Colon (tissue), 2 donors: ENCODE measurements at regions not wholly inside any gene's neighbourhood (a gene's known extent, or its start where the extent isn't known, plus 50 kb on each side); places are given as distances from the start of the nearest gene placed in this dataset.

Experiments used
- FAIRE-seq: peaks from 2 replicates; lab custom pipeline; 2012; peaks lifted over from hg19 to GRCh38; lab: Jason Lieb, UNC
- donor health status: control.
- donor health status: control.

DNA sequence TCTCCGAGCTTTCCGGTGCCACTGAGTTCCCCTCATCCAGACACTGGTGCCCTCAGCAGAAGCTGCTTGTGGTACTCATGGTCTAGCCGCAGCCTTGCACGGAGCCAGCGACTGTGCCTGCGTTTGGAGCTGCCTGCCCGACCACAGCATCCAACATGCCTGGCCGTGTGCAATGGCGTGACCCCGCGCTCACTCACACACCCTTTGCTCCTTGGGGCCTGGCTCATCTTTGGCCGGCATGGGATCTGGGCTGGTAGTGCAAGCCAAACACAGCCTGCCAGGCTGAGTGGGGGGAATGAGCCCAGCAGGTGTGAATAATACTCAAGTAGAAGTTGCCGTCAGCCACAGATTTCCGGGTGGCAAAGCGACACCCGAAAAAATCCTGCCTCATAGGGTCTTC is 1178.7 kb upstream of the GBE1 start:
- no peak for FAIRE-seq

DNA sequence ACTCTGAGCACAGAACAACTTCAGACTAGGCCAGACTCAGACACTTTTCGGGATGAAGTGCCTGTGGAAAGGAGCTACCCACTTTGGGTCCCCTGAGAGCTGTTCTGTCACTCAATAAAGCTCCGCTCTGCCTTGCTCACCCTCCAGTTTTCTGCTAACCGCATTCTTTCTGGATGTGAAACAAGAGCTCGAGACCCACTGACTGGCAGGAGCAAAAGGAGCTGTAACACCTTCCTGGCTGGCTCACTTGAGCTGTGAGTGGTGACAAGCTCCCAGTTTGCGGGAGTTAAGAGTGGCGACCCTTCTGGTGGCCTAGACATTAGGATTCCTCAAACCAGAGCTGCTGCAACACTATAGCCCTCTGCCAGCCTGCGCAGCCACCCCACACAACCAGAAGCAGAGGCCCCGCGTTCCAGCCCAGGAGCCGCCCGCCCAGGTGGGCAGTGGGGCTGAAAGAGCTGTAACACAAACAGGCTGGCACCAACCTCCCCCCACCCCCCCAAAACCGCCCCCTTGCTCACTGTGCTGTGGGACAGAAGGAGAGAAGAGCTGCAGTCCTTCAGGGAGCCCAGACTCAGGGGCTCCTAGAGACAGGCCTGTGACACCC is 1178.1 kb upstream of the GBE1 start:
- no peak for FAIRE-seq

DNA sequence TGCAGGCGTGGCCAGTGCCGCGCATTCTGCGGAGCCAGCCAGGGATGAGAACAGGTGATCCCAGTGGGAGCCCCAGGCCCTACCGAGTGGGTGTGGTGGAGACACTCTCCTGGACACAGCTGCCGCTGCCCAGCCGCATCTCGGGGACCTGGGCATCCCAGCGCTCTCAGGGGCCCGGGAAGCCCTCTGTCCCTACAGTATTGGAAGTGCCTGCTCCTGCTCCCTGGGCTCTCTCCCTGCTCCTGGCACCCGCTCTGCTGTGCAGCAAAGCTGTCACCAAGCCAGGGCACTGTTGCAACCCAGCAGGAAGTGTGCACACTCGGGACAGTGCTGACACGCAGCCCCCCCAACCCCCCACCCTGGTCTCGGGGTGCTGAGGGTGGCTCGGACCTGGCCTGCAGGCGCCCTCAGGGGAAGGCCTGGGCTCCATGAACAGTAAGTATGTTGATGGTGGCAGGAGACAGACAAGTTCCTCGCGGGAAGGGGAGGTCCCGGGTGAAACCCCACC is 1177.4 kb upstream of the GBE1 start:
- no peak for FAIRE-seq

DNA sequence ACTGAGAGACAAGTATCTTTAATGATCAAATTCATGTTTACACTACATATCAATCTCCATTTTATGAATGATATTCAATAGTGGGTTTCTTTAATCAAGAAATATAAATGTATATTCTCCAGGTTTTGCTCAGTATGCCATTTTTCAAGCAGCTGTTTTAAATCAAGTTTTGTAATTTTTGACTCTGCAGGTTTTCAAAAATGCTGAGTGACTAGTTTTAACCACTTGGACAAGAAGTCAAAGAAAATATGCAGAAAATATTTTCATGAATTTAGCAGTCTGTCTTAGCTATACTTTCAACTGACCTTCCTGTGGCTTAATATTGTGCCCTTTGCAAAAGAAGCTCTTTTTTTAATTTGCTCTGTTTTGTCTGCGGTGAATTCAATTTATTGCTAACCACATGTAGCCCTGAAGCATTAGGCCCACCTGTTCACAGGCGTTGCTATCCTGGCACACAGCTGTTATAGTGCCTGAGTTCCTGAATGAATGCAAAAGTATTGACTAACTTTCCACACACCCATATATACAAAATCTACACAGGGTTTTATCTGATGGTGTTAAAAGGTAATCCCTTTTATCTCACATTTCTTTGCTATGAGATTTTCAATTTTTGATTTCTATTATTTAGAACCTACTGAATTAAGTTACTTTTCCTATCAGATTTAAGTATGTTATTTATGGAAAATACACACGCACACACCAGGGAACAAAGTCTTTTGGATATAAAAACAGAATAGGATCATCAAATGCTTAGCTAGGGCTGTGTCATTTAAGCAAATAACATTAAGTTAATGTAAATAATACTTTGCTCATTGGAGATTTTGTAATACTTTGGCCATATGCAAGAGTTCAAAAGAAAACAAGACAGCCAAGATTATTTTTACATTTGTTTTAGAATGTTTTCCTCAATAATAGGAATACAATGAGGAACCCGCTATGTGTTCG is 1166.1 kb upstream of the GBE1 start:
- FAIRE-seq: no peak

DNA sequence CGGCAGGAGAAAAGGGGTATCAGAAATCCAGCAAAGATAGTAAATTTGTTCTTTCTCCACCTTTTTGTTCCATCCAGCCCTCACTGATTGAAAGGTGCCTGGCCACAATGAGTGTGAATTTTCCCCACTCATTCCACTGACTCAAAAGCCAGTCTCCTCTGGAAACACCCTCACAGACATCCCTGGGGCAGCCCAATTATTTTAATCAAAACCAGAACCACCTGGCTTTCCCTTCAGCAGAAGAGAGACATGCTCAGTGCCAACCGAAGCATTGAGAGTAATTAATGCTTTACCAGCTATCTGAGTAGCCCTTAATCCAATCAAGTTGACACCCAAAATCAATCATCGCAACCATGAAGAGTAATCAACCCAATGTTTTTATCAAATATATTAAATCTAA is 1129.6 kb upstream of the GBE1 start:
- FAIRE-seq: no peak

DNA sequence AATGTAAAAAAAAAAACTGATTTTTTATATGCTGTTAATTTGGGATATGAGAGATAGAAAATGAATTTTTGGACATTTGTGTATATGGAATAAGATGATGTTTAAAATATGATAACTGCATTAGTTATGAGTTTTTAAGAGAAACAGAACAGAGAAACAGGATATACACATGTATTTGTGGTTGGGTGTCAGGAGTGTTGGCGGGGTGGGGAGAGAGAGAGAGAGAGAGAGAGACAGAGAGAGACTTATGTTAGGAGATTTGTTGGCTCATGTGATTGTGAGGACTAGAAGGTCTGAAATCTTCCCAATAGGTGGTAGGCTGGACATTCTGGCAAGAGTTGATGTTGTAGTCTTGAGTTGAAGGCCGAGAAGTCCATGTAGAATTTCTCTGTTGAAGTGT is 1121.6 kb upstream of the GBE1 start:
- no peak for FAIRE-seq

DNA sequence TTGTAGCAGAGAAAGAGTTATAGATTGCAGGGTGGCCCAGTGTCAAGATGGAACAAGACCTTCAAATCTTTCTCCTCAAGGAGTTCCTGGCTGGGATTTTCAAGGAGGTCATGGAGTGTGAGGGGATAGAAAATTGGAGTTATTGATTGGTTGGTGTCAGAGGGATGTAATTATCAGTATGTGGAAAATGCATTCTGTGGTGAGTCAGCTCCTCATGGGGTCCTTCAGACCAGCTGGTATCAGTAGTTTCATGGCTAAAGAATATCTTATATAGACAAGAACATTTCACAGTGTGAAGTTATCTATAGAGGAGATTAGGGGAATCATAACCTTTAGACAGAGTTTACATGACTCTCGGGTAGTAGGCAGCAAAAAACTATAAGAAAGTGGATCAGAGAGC is 1114.0 kb upstream of the GBE1 start:
- no peak for FAIRE-seq

DNA sequence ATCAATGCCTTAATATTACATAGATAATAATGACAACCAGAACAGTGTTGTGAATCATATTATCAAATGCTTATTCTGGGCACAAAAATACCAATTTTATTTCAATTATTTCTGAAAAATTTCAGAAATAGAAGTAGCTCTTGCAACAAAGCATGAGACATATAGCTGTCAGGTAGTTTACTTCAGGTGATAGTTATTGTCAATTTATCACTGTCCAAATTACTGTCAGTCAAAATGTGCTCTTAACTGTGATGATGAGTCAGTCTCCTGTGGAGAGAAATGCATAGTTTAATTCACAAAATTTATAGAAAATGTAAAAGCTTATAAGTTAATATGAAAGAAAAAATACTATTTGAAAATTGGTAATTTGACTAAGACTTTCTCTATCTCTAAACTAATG is 1078.4 kb upstream of the GBE1 start:
- no peak for FAIRE-seq

DNA sequence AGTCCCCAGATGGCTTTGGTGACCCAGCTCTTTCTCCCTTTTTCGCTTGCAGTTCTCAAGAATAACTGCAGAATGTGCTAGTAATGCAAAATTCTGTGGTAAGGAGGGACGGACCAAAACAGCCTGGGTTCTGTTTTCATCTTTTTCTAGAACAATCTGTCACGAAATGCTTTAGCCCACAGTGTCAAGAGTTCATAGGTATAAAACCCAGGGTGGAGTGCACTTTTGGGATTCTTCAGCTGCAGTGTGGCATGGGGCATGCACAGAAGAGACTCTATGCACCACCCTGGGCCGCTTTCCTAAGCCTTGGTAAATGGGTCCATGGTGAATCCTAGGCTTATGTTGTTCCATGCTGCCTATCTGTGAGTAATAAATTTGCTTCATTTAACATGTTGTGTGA is 1072.7 kb upstream of the GBE1 start:
- FAIRE-seq: no peak

DNA sequence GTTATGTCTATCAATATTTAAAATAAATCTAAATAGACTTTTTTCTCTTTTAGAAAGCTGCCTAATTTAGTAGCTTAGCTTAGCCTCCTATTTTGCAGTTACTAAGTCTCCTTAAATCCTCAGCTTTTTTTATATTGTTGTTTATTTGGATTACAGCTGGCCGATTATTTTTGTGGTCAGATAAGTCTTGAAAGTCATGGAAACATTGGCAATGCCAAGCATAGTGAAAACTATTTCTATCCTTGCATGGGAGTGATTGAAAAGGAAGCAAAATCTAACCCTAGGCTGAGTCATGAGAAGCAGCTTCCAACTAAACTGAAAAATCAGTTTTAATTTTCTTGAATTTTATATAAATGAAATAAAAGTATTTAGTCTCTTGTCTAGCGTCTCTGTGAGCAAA is 1063.0 kb upstream of the GBE1 start:
- FAIRE-seq: no peak

DNA sequence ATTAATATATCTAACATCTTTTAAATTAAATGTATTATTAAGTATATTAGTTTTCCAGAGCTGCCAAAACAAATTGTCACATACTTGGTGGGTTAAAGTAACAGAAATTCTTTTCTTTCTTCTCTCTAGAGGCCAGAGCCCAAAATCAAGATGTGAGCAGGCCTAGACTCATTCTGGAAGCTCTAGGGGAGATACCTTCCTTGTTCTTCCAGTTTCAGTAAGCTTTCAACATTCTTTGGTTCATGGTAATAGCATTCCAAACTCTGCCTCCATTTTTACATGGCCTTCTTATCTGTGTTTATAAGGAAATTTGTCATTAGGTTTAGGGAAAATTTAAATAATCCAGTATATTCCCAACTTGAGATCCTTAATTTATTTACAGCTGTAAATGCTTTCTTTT is 1054.6 kb upstream of the GBE1 start:
- no peak for FAIRE-seq

DNA sequence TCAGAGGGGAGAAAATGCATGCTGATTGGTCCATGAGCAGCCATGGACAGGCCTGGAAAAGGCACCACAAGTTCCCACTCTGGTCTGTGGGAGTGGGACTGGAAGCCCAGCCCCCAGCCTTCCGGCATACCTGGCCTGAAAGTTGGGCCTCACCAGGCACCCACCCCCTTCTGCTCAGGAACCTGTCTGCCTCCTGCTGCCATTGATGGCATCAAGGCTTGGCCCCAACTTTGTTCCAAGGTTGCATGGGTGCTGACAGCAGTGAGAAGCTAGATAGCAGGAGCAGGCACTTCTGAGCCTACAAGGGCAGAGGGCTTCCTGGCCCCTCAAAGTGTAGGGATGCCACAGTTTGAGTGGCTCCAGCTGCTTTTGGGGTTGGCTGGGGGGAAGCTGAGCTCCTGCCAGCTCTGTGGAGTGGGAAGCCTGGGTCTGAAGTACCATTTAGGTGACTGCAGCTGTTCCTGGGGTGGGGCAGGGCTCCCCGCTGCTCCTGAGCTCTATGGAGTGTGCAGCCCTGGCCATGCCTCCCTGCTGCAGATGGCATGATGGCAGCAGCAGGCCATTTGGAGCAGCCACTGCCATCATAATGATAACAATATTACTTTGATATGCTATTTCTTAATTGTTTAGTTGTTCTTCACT is 1054.1 kb upstream of the GBE1 start:
- FAIRE-seq: no peak

DNA sequence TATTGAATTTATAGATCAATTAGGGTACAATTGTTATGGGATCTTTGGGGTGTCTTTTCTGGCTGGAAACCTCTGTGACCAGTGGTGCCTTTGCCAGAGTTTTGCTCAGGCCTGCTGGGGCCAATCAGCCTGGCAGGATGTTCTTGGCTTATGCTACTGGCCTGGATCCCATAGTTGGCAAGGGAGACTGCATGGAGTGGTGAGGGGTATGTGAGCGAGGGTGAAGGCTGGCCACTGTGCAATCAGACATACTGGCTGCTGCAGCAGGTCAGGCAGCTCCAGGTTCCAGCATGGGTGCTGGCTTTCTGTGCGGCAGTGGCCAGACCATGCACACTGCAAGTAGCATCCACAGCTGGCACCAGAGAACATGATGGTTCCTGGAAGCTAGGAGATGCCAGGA is 1053.2 kb upstream of the GBE1 start:
- no peak for FAIRE-seq

DNA sequence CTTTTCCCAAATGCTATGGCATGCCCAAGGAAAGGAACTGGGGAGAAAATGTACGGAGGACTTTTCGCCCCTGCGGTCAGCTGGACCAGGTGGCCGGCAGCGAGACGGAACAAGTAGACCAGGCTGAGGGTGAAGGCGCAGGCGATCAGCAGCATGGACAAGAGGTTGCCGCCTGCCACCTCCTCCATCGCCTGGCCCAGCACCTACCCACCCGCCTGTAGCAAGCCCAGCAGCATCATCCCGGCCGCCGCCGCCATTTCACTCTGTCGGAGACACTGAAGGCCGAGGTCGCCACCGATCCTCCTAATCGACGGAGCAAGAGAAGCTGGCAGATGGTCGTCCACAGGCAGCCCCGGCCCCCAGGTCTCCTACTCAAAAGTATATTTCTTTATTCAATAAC is 1046.3 kb upstream of the GBE1 start:
- no peak for FAIRE-seq

DNA sequence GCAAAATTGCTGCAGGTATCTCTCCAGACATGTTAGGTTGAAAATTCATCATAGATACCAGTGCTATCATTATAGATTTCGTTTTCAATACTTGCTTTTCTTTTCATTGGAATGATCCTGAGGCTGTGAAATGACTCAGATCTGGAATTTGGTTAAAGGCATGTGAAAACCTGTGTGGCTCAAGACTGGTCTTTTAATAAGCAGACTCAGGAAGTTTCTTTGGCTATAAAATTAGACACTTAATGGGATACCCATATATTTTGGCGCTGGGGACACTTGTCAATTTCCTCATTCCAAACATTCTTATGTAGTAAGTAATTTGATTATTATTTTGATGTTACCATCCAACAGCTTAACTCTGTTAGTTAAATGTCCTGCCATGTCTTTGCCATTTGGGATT is 1041.1 kb upstream of the GBE1 start:
- no peak for FAIRE-seq

DNA sequence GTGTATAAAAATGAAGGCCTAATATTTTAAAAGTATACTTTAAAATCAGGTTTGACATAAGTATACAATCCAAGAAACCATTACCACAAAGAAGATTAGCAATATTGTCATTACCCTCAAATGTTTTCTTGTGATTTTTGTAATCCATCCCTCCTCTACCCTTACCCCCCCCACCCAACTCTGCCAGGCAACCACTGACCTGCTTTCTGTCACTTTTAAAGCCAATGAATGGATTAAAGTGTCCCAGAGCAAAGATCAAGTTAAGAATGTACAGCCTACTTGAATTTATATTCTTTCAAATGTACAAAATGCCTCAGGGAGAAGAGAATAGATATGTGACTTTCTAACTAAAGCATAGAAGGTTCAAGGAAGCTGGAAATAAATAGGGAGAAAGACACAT is 1038.8 kb upstream of the GBE1 start:
- no peak for FAIRE-seq

DNA sequence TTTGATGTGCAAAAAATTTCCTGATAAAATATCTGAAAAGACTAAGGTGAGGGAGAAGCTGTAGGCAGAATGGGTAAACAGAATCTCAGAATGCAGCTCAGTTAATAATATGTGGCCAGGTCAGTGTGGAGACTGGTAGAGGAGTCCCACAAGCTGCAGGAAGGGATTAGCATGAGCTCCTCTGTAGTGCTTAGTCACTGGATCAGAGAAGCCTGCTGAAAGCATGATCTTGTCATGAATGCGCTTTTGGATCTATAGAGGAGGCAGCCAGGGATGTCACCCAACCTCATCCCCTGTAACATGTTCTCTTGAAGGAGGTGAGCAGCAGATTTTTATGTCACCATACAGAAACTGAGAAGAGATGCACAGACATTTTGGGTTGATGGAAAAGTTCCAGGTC is 1035.3 kb upstream of the GBE1 start:
- FAIRE-seq: no peak

DNA sequence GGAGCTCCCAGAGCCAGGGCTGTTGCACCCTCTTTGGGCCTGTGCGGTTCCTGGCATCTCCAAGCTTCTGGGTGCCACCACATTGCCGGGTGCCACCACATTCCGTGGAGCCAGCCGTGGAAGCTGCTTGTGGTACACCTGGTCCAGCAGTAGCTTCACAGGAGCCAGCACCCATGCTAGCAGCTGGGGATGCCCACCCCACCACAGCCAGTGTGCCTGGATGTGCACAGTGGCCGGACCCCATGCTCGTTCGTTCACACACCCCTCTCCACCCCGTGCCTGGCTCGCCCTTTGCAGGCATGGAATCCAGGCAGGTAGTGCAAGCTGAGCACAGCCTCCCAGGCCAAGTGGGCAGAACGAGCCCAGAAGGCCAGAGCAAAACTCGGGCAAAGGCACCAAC is 1029.8 kb upstream of the GBE1 start:
- no peak for FAIRE-seq

DNA sequence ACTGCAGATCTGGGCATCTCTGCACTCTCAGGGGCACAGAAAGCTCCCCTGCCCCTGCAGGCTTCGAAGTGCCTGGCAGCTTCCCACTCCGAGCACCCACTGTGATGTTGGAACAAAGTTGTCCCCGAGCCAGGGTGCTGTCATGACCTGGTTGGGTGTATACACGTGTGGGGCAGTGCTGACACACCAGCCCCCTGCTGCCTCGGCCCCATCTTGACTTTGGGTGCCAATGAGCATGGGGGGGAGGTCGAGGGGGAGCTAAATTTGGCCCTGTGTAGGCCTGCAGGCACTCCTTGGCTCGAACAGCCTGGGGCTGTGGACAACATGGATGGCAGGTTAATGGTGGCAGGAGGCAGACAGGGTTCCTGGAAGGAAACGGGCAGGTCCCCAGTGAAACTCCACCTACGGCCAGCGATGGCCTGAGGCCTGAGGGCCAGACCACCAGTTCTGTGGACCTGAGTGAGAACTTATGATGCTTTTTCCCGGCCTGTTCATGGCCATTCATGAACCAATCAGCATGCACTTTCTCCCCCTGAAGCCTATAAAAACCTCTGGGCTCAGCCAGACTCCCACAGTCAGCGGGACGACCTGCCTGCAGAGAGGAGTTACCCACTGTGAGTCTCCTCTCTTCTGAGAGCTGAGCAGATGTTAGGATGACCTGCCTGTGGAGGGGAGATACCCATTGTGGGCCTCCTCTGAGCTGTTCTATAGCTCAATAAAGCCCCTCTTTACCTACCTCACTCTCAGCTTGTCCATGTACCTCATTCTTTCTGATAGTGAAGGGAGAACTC is 1029.1 kb upstream of the GBE1 start:
- no peak for FAIRE-seq

DNA sequence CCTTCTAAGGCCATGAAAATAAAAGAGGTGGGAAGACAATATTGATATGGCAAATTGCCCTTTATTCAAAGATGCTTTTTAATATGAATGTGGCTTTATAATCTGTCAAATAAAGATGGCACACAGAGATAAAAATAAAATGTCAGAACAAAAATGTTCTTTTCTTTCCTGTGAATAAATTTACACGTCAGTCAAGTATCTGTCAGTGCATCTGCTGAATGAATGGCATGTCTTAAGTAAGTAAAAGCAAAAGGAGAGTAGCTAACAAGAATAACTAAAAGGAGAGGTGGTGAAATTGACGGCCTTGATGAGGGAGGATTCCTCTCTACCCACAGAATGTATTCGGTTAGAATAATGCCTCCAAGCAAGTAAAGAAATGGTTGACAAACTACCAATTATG is 1021.7 kb upstream of the GBE1 start:
- FAIRE-seq: no peak

DNA sequence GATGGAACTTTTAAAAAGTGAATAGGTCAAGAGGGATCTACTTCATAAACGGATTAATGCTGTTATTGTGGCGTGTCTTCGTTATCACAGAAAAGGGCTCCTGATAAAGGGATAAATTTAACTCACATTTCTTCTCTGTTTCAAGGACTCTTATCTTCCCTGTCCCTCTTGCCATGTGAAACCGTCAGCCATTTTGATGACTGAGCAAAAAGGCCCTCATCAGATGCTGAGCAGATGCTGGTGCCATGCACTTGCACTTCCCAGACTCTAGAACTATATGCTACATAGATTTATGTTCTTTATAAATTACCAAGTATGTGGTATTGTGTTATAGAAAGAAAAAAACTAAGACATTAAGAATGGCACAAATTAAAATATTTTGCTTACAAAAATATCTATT is 1011.8 kb upstream of the GBE1 start:
- FAIRE-seq: no peak

DNA sequence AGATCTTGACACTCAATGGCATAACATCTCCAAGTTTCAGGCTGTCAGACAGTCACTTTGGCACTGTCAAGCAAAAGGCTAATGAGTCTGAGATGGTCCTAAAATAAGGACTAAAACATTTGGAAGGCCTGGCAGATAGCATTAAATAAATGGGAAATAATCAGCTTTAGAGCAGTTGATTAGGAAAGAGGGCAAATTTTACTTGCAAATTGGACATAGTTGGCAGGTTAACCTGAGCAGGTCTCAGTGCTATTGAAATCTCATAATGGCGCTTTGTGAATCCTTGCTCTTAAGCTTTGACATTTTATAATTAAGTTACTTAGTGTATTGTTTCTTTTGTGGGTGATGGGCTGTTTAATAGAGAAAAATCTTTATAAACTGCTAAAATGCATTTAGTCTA is 1003.1 kb upstream of the GBE1 start:
- FAIRE-seq: no peak
